B cell (primary cell): ENCODE measurements at regions not wholly inside any gene's neighbourhood (a gene's known extent, or its start where the extent isn't known, plus 50 kb on each side); places are given as distances from the start of the nearest gene placed in this dataset.

Experiments
- CTCF ChIP-seq: fragments of 200-600 bp; IDR thresholded peaks from one replicate; pipeline ENCODE4 v1.8.0; 2022; ENCODE audit warnings: antibody characterized with exemption, mild to moderate bottlenecking
- EZH2 ChIP-seq: IDR thresholded peaks from 2 replicates; pipeline ENCODE4 v1.6.1; 2012; ENCODE audit warnings: borderline replicate concordance, low read depth, mild to moderate bottlenecking, moderate library complexity, low read length; ENCODE audit not compliant: insufficient read depth, poor library complexity, severe bottlenecking

- TF ChIP-seq CTCF (no peak), EZH2 (no peak)
Observed at GRCh38 chr13:88086577-88086976, 415.4 kb downstream of the SLITRK5 start.
